KMS-11 (cell line): ENCODE measurements at regions not wholly inside any gene's neighbourhood (a gene's known extent, or its start where the extent isn't known, plus 50 kb on each side); places are given as distances from the start of the nearest gene placed in this dataset.

Experiments used
- H2AFZ ChIP-seq: fragments of 200-600 bp; sonication (generic); 2 replicates; pipeline ENCODE4 v1.6.1; 2016; ENCODE audit warnings: antibody characterized with exemption, mixed run types, low read depth
- H3K27ac ChIP-seq: fragments of 200-600 bp; sonication (generic); 2 replicates; pipeline ENCODE4 v1.6.1; 2016; ENCODE audit warnings: mild to moderate bottlenecking, mixed run types
- H3K27me3 ChIP-seq: fragments of 200-600 bp; sonication (generic); 2 replicates; pipeline ENCODE4 v1.6.1; 2017; ENCODE audit warnings: mild to moderate bottlenecking, low read depth, mixed run types, moderate library complexity; ENCODE audit not compliant: insufficient read depth
- H3K36me3 ChIP-seq: fragments of 200-600 bp; sonication (generic); 2 replicates; pipeline ENCODE4 v1.6.1; 2017; ENCODE audit warnings: mild to moderate bottlenecking, mixed run types; ENCODE audit not compliant: insufficient read depth
- H3K4me1 ChIP-seq: fragments of 200-600 bp; sonication (generic); 2 replicates; pipeline ENCODE4 v1.6.1; 2016; ENCODE audit warnings: mild to moderate bottlenecking, low read depth, mixed run types; ENCODE audit not compliant: poor library complexity, severe bottlenecking
- H3K4me2 ChIP-seq: fragments of 200-600 bp; sonication (generic); 2 replicates; pipeline ENCODE4 v1.7.0; 2016; ENCODE audit warnings: mild to moderate bottlenecking, mixed run types
- H3K4me3 ChIP-seq: fragments of 200-600 bp; sonication (generic); IDR thresholded peaks from 2 replicates; pipeline ENCODE4 v1.6.1; 2017; ENCODE audit warnings: low read depth, low read length, mixed read lengths; ENCODE audit not compliant: insufficient read depth
- H3K79me2 ChIP-seq: fragments of 200-600 bp; sonication (generic); 2 replicates; pipeline ENCODE4 v1.6.1; 2016; ENCODE audit warnings: low read depth, mixed run types; ENCODE audit not compliant: insufficient read depth
- H3K9ac ChIP-seq: fragments of 200-600 bp; sonication (generic); 2 replicates; pipeline ENCODE4 v1.6.1; 2016; ENCODE audit warnings: mild to moderate bottlenecking, mixed run types
- H4K20me1 ChIP-seq: fragments of 200-600 bp; sonication (generic); 2 replicates; pipeline ENCODE4 v1.6.1; 2016; ENCODE audit warnings: mild to moderate bottlenecking, mixed run types; ENCODE audit not compliant: insufficient read depth
- TF ChIP-seq, protein P1 (sequence below): fragments of 200-600 bp; sonication (generic); conservative IDR thresholded peaks from 2 replicates; pipeline ENCODE4 v1.6.1; 2017; ENCODE audit warnings: low read depth, mild to moderate bottlenecking, antibody characterized with exemption, low read length, moderate library complexity, mixed read lengths

DNA sequence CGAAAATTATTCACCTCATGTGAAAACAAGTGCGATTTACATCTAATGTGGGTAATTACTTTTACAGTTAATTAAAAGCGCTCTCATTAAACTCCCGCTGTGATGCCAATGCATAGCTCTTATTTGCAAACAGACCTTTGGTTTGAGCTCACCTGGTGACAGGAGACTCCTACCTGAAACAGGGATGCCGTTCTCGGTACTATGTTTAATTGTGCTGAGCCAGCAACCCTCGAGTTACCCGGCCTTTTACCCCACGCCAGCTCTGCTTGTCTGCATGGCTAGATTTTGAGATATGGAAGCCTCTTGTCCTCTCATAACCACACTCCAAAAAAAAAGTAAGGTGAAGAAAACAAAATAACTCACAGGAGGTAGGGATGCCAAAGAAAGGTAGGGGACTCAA is 690.4 kb upstream of the RBFOX1 start:
- TF ChIP-seq, protein P1, sequence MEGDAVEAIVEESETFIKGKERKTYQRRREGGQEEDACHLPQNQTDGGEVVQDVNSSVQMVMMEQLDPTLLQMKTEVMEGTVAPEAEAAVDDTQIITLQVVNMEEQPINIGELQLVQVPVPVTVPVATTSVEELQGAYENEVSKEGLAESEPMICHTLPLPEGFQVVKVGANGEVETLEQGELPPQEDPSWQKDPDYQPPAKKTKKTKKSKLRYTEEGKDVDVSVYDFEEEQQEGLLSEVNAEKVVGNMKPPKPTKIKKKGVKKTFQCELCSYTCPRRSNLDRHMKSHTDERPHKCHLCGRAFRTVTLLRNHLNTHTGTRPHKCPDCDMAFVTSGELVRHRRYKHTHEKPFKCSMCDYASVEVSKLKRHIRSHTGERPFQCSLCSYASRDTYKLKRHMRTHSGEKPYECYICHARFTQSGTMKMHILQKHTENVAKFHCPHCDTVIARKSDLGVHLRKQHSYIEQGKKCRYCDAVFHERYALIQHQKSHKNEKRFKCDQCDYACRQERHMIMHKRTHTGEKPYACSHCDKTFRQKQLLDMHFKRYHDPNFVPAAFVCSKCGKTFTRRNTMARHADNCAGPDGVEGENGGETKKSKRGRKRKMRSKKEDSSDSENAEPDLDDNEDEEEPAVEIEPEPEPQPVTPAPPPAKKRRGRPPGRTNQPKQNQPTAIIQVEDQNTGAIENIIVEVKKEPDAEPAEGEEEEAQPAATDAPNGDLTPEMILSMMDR: no peak
- no peaks in the 10 kb centered on the region for H3K36me3 ChIP-seq
- no peaks in the 10 kb centered on the region for H3K27me3 ChIP-seq
- H3K9ac ChIP-seq: no peak overlapping the region
- H3K27ac ChIP-seq: no peak overlapping the region
- no peak overlapping the region for H3K4me2 ChIP-seq
- no peaks in the 10 kb centered on the region for H3K4me1 ChIP-seq
- no peak overlapping the region for H2AFZ ChIP-seq
- no peaks in the 10 kb centered on the region for H3K79me2 ChIP-seq
- no peaks in the 10 kb centered on the region for H4K20me1 ChIP-seq
- no peak overlapping the region for H3K4me3 ChIP-seq

DNA sequence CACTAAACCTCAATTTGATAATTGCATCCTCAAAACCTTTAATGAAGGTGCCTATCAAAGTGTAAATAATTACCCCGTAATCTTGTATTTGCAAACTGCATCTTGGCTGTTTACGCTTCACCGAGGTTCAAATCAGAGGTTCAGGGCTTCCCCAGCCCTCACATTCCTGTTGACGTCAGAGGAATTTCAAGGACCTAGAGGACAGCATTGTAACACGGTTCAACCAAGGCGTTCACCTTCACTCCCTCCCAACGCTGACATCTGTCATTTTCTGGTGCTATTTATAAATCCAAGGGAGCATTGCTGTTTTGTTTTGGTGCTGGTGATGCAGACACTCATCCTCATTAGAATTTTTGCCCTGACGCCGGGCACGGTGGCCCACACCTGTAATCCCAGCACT is 691.6 kb upstream of the RBFOX1 start:
- H4K20me1 ChIP-seq: no peaks in the 10 kb centered on the region
- TF ChIP-seq, protein P1: no peak
- no peak overlapping the region for H3K27ac ChIP-seq
- H3K9ac ChIP-seq: no peak overlapping the region
- no peaks in the 10 kb centered on the region for H3K36me3 ChIP-seq
- H3K4me3 ChIP-seq: no peak overlapping the region
- H3K4me2 ChIP-seq: no peak overlapping the region
- H3K4me1 ChIP-seq: no peaks in the 10 kb centered on the region
- no peaks in the 10 kb centered on the region for H3K79me2 ChIP-seq
- H3K27me3 ChIP-seq: no peaks in the 10 kb centered on the region
- no peak overlapping the region for H2AFZ ChIP-seq

DNA sequence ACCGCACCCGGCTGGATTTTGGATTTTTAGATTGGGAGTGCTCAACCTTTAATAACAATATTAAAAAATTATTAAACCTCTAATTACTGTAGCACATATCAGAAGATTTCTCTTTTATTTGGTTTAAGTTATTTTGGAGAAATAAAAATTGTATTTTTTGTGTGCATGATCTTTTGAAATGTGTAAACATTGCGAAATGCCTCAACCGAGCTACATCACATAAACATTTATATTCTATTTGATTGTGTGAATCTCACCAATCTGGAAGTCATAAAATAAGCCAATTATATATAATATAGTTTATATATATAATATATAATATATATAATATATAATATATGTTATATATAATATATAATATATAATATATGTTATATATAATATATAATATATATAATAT is 696.2 kb upstream of the RBFOX1 start:
- H3K9ac ChIP-seq: no peak overlapping the region
- no peaks in the 10 kb centered on the region for H3K4me1 ChIP-seq
- H3K4me2 ChIP-seq: no peak overlapping the region
- no peaks in the 10 kb centered on the region for H3K27me3 ChIP-seq
- no peaks in the 10 kb centered on the region for H3K79me2 ChIP-seq
- H4K20me1 ChIP-seq: no peaks in the 10 kb centered on the region
- TF ChIP-seq, protein P1: no peak
- no peak overlapping the region for H3K4me3 ChIP-seq
- H2AFZ ChIP-seq: no peak overlapping the region
- H3K36me3 ChIP-seq: no peaks in the 10 kb centered on the region
- no peak overlapping the region for H3K27ac ChIP-seq

DNA sequence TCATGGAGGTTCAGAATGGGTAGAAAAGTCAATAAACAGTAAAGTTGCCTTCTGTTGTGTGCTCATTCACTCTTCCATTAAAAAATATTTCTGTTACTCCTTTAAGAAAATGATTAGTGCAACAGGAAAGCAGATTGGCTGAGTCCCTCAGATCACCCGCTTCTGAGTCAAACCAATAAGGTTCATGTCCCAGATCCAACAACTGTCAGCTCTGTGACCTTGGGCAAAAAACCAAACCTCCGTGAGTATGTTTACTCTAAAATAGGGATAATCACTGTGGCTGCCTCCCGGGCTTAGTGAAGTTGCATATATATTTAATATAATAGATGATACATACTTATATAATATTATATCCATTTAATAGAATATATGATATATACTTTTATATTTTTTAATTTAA is 698.5 kb upstream of the RBFOX1 start:
- no peaks in the 10 kb centered on the region for H3K4me1 ChIP-seq
- no peak overlapping the region for H3K4me3 ChIP-seq
- no peaks in the 10 kb centered on the region for H4K20me1 ChIP-seq
- no peak overlapping the region for H2AFZ ChIP-seq
- no peaks in the 10 kb centered on the region for H3K27me3 ChIP-seq
- TF ChIP-seq, protein P1: no peak
- H3K9ac ChIP-seq: no peak overlapping the region
- H3K4me2 ChIP-seq: no peak overlapping the region
- no peaks in the 10 kb centered on the region for H3K36me3 ChIP-seq
- no peak overlapping the region for H3K27ac ChIP-seq
- no peaks in the 10 kb centered on the region for H3K79me2 ChIP-seq

DNA sequence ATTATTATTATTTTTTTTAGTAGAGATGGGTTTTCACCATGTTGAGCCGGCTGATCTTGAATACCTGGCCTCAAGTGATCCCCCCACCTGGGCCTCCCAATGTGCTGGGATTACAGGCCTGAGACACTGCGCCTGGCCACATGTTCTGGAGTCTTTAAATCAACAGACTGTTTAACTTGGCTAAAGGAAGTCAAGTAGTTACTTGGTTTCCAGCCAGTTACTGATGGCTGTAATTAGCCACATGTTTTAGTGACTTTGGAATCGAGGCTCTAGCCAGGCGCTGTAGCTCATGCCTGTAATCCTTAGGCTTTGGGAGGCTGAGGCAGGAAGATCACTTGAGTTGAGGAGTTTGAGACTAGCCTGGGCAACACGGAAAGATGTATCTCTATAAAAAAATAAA is 699.2 kb upstream of the RBFOX1 start:
- Histone ChIP-seq H3K4me3 (no peak overlapping the region), H3K27me3 (no peaks in the 10 kb centered on the region), H3K4me1 (no peaks in the 10 kb centered on the region), H4K20me1 (no peaks in the 10 kb centered on the region), H3K4me2 (no peak overlapping the region), H3K79me2 (no peaks in the 10 kb centered on the region), H3K9ac (no peak overlapping the region), H3K36me3 (no peaks in the 10 kb centered on the region), H2AFZ (no peak overlapping the region), H3K27ac (no peak overlapping the region)
- TF ChIP-seq, protein P1: no peak
